Fibroblast of skin of right biceps (primary cell): ENCODE measurements at regions not wholly inside any gene's neighbourhood (a gene's known extent, or its start where the extent isn't known, plus 50 kb on each side); places are given as distances from the start of the nearest gene placed in this dataset.

ENCODE experiments used
- DNase-seq: peaks from one replicate; pipeline ENCODE4 v3.0.0-alpha.2; 2013

GRCh38 chr20:48571949-48572847, 255.6 kb downstream of the PREX1 start:
- DNase-seq, result no peak

GRCh38 chr20:48569679-48570078, 258.1 kb downstream of the PREX1 start:
- no peak for DNase-seq

GRCh38 chr20:48568520-48568919, 259.3 kb downstream of the PREX1 start:
- DNase-seq, result no peak

GRCh38 chr20:48567145-48567544, 260.7 kb downstream of the PREX1 start:
- DNase-seq, result no peak

GRCh38 chr20:48564982-48565539, 262.7 kb downstream of the PREX1 start:
- DNase-seq, result no peak

- no peak for DNase-seq
Measured at GRCh38 chr20:48563191-48563870, 264.5 kb downstream of the PREX1 start.

- no peak for DNase-seq
Measured at GRCh38 chr20:48562586-48563116, 265.1 kb downstream of the PREX1 start.

GRCh38 chr20:48558906-48559305, 268.9 kb downstream of the PREX1 start:
- DNase-seq, result no peak

GRCh38 chr20:48557380-48557779, 270.4 kb downstream of the PREX1 start:
- DNase-seq, result no peak

GRCh38 chr20:48556956-48557355, 270.8 kb downstream of the PREX1 start:
- peak; percentile 14 for DNase-seq

GRCh38 chr20:48552550-48552949, 275.2 kb downstream of the PREX1 start:
- DNase-seq, result no peak

GRCh38 chr20:48550814-48551213, 277.0 kb downstream of the PREX1 start:
- no peak for DNase-seq

- DNase-seq, result no peak
Measured at GRCh38 chr20:48547664-48548063, 280.1 kb downstream of the PREX1 start.

- no peak for DNase-seq
Measured at GRCh38 chr20:48544402-48545339, 283.1 kb downstream of the PREX1 start.

GRCh38 chr20:48541581-48542071, 286.2 kb downstream of the PREX1 start:
- no peak for DNase-seq

- DNase-seq, result no peak
Measured at GRCh38 chr20:48538856-48539255, 288.9 kb downstream of the PREX1 start.

GRCh38 chr20:48538058-48538825, 289.6 kb downstream of the PREX1 start:
- DNase-seq, result peak; percentile 94

- no peak for DNase-seq
Measured at GRCh38 chr20:48536206-48536605, 291.6 kb downstream of the PREX1 start.

GRCh38 chr20:48535556-48535955, 292.2 kb downstream of the PREX1 start:
- DNase-seq, result no peak

- no peak for DNase-seq
Measured at GRCh38 chr20:48532028-48532427, 295.8 kb downstream of the PREX1 start.

- DNase-seq, result peak; percentile 47
Measured at GRCh38 chr20:48531505-48531904, 296.3 kb downstream of the PREX1 start.
